Liver (tissue), 8 donors: ENCODE measurements at regions not wholly inside any gene's neighbourhood (a gene's known extent, or its start where the extent isn't known, plus 50 kb on each side); places are given as distances from the start of the nearest gene placed in this dataset.

Experiments
- DNase-seq: peaks from one replicate; pipeline ENCODE4 v3.0.0-alpha.2; 2017; ENCODE audit warnings: low spot score
- H3K27ac ChIP-seq, 2 donors: one replicate each; pipeline ENCODE4 v1.7.0; 2013; ENCODE audit warnings: inconsistent platforms in 2 of 2, low read length in 2 of 2, control low read depth in 1 of 2, low read depth in 1 of 2, mild to moderate bottlenecking in 1 of 2
- H3K27me3 ChIP-seq, 4 donors: one replicate each; pipeline versions ENCODE4 v1.6.1 to v1.7.0; 2013; ENCODE audit warnings: low read length in 3 of 4, inconsistent platforms in 1 of 4, mild to moderate bottlenecking in 1 of 4, moderate library complexity in 1 of 4; ENCODE audit not compliant: control insufficient read depth in 4 of 4, insufficient read depth in 4 of 4
- H3K36me3 ChIP-seq, 4 donors: one replicate each; pipeline versions ENCODE4 v1.6.1 to v1.7.0; 2013; ENCODE audit warnings: low read length in 3 of 4, mild to moderate bottlenecking in 3 of 4, low read depth in 1 of 4, moderate library complexity in 1 of 4; ENCODE audit not compliant: control insufficient read depth in 4 of 4, insufficient read depth in 3 of 4
- H3K4me1 ChIP-seq, 4 donors: one replicate each; pipeline versions ENCODE4 v1.6.1 to v1.7.0; 2013; ENCODE audit warnings: low read length in 3 of 4, mild to moderate bottlenecking in 3 of 4, moderate library complexity in 1 of 4; ENCODE audit not compliant: control insufficient read depth in 4 of 4, insufficient read depth in 4 of 4
- H3K4me3 ChIP-seq, 3 donors: one replicate each; pipeline versions ENCODE4 v1.6.1 to v1.7.0; 2013; ENCODE audit warnings: low read length in 3 of 3, control low read depth in 1 of 3, low read depth in 1 of 3, mild to moderate bottlenecking in 1 of 3
- H3K9ac ChIP-seq, 2 donors: one replicate each; pipeline ENCODE4 v1.7.0; 2013; ENCODE audit warnings: low read length in 2 of 2, mild to moderate bottlenecking in 2 of 2, moderate library complexity in 2 of 2, control low read depth in 1 of 2, low read depth in 1 of 2
- H3K9me3 ChIP-seq, 4 donors: one replicate each; pipeline versions ENCODE4 v1.6.1 to v1.7.0; 2013; ENCODE audit warnings: low read length in 3 of 4; ENCODE audit not compliant: control insufficient read depth in 4 of 4
- EGR1 ChIP-seq, 2 donors: IDR thresholded peaks; 2 replicates each; pipeline ENCODE4 v1.6.1; 2016 to 2018; ENCODE audit warnings: antibody characterized with exemption in 2 of 2, low read depth in 2 of 2
- FOXA1 ChIP-seq: IDR thresholded peaks from 2 replicates; pipeline ENCODE4 v1.6.1; 2016; ENCODE audit warnings: antibody characterized with exemption
- FOXA2 ChIP-seq: IDR thresholded peaks from 2 replicates; pipeline ENCODE4 v1.6.1; 2016; ENCODE audit warnings: antibody characterized with exemption
- GABPA ChIP-seq, 2 donors: IDR thresholded peaks in 1 of 2; conservative IDR thresholded peaks in 1 of 2; 2 replicates each; pipeline ENCODE4 v1.6.1; 2016; ENCODE audit warnings: antibody characterized with exemption in 2 of 2, mild to moderate bottlenecking in 1 of 2, moderate library complexity in 1 of 2
- HNF4A ChIP-seq, 2 donors: conservative IDR thresholded peaks; 2 replicates each; pipeline ENCODE4 v1.6.1; 2016; ENCODE audit warnings: antibody characterized with exemption in 2 of 2, mild to moderate bottlenecking in 2 of 2
- HNF4G ChIP-seq: IDR thresholded peaks from 2 replicates; pipeline ENCODE4 v1.6.1; 2016; ENCODE audit warnings: antibody characterized with exemption
- JUND ChIP-seq, 2 donors: IDR thresholded peaks; 2 replicates each; pipeline ENCODE4 v1.6.1; 2016; ENCODE audit warnings: antibody characterized with exemption in 2 of 2
- NR2F2 ChIP-seq: IDR thresholded peaks from 2 replicates; pipeline ENCODE4 v1.6.1; 2016; ENCODE audit warnings: antibody characterized with exemption
- RAD21 ChIP-seq, 2 donors: IDR thresholded peaks; 2 replicates each; pipeline ENCODE4 v1.6.1; 2016; ENCODE audit warnings: antibody characterized with exemption in 2 of 2, mild to moderate bottlenecking in 2 of 2
- RXRA ChIP-seq, 2 donors: IDR thresholded peaks; 2 replicates each; pipeline ENCODE4 v1.6.1; 2017 to 2018; ENCODE audit warnings: antibody characterized with exemption in 2 of 2, mild to moderate bottlenecking in 1 of 2
- SP1 ChIP-seq: IDR thresholded peaks from 2 replicates; pipeline ENCODE4 v1.6.1; 2018; ENCODE audit warnings: antibody characterized with exemption, mild to moderate bottlenecking
- YY1 ChIP-seq: IDR thresholded peaks from 2 replicates; pipeline ENCODE4 v1.6.1; 2016; ENCODE audit warnings: antibody characterized with exemption, mild to moderate bottlenecking
- WGBS: extraction: QIAGEN DNeasy Blood & Tissue Kit; methylation state at CpG from one replicate; pipeline ENCODE4 v1.1.7; 2013; 5-methylcytosine and 5-hydroxymethylcytosine counted together
- TF ChIP-seq, protein P1 (sequence below): fragments of 150-350 bp; IDR thresholded peaks from 2 replicates; pipeline ENCODE4 v1.5.1; 2017; ENCODE audit warnings: improper control_type of control experiment, low read depth, low read length; ENCODE audit not compliant: missing input control
- TF ChIP-seq, protein P2 (sequence below): IDR thresholded peaks from 2 replicates; pipeline ENCODE4 v1.6.1; 2016; ENCODE audit warnings: antibody characterized with exemption
- TF ChIP-seq, protein P3 (sequence below): IDR thresholded peaks from 2 replicates; pipeline ENCODE4 v1.6.1; 2016; ENCODE audit warnings: antibody characterized with exemption
- TF ChIP-seq, protein P4 (sequence below): IDR thresholded peaks from 2 replicates; pipeline ENCODE4 v1.6.1; 2016; ENCODE audit warnings: antibody characterized with exemption, mild to moderate bottlenecking
- donor health status: healthy.
- donor health status: healthy.
- donor health status: healthy.
- donor health status: healthy.
- donor health status: healthy.

DNA sequence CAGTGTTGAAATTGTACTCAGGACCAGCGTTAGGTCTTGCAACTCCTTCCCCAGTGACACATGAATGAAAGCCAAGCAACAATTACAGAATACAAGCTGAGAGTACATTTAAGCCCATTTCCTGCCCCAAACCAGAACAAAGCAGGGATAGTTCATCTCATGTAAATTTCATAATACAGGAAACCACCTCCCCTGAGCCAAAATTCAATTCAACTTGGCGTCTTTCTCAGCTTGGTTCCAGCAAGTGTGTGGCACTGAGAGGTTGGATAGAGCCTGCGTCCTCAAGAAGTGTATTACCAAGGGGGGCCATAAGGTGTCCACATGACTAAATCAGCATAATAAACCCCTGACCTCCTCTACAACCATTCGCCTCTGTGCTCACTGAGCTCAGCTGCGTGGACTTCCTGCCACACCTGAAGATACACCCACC lies 278.9 kb upstream of the CRY1 start (continued):
- TF ChIP-seq RXRA (IDR thresholded peaks at IDR 0.05): no peak
- no peak for TF ChIP-seq HNF4G

DNA sequence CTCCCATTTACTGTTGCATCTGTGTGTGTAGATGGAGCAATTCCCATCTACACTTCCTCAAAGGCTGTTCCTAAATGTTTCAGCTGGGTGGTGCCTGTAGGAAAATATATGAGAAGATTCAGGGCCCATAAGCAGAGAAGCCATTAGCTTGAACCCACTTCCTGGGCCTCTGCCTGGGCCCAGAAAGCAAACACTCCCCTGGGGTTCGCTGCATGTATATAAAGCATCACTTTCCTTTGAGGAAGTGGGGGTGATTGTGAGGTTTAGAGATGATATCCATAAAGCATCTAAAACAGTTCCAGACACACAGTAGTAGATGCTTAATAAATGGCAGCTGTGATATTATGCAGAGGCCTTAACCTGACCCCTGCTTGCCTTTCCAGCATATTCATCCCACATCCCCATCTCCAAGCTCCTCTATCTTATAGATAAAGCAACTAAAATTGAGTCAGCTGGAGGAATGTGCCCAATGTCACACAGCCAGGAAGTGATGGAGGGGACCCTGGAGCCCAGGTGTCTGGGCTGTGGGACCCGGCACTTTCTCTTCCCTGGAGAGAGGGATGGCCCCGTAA lies 280.0 kb upstream of the CRY1 start:
- Histone ChIP-seq H3K9me3 (no peaks in the 10 kb centered on the region), H3K27me3 (no peaks in the 10 kb centered on the region), H3K4me1 (no peaks in the 10 kb centered on the region), H3K4me3 (no peak overlapping the region), H3K9ac (no peak overlapping the region), H3K36me3 (no peaks in the 10 kb centered on the region), H3K27ac (no peak overlapping the region)
- TF ChIP-seq RAD21 (IDR thresholded peaks at IDR 0.05): no peak
- no peak for TF ChIP-seq EGR1 (IDR thresholded peaks at IDR 0.05; ENCODE audit: low read depth in 2 of 2)
- no peak for TF ChIP-seq HNF4G
- no peak for TF ChIP-seq JUND (IDR thresholded peaks at IDR 0.05)
- TF ChIP-seq RXRA (IDR thresholded peaks at IDR 0.05): no peak
- TF ChIP-seq NR2F2: no peak
- no peak for TF ChIP-seq GABPA (IDR thresholded peaks at IDR 0.05 in 1 of 2, conservative IDR thresholded peaks at IDR 0.05 in 1 of 2)
- TF ChIP-seq, protein P1, sequence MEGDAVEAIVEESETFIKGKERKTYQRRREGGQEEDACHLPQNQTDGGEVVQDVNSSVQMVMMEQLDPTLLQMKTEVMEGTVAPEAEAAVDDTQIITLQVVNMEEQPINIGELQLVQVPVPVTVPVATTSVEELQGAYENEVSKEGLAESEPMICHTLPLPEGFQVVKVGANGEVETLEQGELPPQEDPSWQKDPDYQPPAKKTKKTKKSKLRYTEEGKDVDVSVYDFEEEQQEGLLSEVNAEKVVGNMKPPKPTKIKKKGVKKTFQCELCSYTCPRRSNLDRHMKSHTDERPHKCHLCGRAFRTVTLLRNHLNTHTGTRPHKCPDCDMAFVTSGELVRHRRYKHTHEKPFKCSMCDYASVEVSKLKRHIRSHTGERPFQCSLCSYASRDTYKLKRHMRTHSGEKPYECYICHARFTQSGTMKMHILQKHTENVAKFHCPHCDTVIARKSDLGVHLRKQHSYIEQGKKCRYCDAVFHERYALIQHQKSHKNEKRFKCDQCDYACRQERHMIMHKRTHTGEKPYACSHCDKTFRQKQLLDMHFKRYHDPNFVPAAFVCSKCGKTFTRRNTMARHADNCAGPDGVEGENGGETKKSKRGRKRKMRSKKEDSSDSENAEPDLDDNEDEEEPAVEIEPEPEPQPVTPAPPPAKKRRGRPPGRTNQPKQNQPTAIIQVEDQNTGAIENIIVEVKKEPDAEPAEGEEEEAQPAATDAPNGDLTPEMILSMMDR: no peak
- no peak for TF ChIP-seq HNF4A (conservative IDR thresholded peaks at IDR 0.05)
- no peak for TF ChIP-seq FOXA1
- TF ChIP-seq YY1: no peak
- TF ChIP-seq, protein P2, sequence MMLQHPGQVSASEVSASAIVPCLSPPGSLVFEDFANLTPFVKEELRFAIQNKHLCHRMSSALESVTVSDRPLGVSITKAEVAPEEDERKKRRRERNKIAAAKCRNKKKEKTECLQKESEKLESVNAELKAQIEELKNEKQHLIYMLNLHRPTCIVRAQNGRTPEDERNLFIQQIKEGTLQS: no peak
- TF ChIP-seq, protein P3, sequence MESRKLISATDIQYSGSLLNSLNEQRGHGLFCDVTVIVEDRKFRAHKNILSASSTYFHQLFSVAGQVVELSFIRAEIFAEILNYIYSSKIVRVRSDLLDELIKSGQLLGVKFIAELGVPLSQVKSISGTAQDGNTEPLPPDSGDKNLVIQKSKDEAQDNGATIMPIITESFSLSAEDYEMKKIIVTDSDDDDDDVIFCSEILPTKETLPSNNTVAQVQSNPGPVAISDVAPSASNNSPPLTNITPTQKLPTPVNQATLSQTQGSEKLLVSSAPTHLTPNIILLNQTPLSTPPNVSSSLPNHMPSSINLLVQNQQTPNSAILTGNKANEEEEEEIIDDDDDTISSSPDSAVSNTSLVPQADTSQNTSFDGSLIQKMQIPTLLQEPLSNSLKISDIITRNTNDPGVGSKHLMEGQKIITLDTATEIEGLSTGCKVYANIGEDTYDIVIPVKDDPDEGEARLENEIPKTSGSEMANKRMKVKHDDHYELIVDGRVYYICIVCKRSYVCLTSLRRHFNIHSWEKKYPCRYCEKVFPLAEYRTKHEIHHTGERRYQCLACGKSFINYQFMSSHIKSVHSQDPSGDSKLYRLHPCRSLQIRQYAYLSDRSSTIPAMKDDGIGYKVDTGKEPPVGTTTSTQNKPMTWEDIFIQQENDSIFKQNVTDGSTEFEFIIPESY: no peak
- WGBS: 87% methylated on average over 3 of the region's 3 CpGs
- DNase-seq: no peak

DNA sequence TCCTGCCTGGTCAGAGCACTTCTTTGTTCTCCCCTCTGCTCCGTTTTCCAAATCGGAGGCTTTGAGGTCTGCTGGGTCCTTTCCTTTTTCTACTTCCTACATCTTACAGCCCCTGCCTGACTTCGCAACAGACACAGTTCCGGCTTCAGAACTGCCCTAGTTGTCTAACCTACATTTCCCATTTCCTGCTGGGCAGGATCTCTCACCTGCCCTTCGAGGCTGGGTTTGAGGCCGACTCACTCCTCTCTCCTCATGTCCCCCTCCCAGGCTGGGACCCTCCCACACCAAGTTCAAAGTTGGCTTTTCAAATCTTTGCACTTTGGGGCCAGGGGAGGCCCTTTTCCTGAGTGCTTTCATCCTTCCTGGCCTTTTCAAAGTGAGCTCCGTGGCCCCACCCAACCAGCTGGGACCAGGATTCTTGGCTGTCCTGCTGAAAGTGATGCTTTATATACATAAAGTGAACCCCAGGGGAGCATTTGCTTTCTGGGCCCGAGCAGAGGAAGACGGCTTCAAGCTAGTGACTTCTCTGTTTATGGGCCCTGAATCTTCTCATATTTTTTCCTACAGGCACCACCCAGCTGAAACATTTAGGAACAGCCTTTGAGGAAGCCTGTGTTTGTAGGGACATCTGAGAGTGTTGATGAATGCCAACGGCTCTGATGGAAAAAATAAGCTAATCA lies 281.0 kb upstream of the CRY1 start:
- Histone ChIP-seq H3K9ac (no peak overlapping the region), H3K27me3 (no peaks in the 10 kb centered on the region), H3K27ac (no peak overlapping the region), H3K4me3 (no peak overlapping the region), H3K4me1 (no peaks in the 10 kb centered on the region), H3K9me3 (no peaks in the 10 kb centered on the region), H3K36me3 (no peaks in the 10 kb centered on the region)
- WGBS: 54% methylated on average over 10 of the region's 10 CpGs
- DNase-seq: no peak
- TF ChIP-seq RXRA (IDR thresholded peaks at IDR 0.05) (no peak), YY1 (no peak), JUND (IDR thresholded peaks at IDR 0.05) (no peak), FOXA2 (no peak), RAD21 (IDR thresholded peaks at IDR 0.05) (no peak), SP1 (no peak)
- TF ChIP-seq, protein P4, sequence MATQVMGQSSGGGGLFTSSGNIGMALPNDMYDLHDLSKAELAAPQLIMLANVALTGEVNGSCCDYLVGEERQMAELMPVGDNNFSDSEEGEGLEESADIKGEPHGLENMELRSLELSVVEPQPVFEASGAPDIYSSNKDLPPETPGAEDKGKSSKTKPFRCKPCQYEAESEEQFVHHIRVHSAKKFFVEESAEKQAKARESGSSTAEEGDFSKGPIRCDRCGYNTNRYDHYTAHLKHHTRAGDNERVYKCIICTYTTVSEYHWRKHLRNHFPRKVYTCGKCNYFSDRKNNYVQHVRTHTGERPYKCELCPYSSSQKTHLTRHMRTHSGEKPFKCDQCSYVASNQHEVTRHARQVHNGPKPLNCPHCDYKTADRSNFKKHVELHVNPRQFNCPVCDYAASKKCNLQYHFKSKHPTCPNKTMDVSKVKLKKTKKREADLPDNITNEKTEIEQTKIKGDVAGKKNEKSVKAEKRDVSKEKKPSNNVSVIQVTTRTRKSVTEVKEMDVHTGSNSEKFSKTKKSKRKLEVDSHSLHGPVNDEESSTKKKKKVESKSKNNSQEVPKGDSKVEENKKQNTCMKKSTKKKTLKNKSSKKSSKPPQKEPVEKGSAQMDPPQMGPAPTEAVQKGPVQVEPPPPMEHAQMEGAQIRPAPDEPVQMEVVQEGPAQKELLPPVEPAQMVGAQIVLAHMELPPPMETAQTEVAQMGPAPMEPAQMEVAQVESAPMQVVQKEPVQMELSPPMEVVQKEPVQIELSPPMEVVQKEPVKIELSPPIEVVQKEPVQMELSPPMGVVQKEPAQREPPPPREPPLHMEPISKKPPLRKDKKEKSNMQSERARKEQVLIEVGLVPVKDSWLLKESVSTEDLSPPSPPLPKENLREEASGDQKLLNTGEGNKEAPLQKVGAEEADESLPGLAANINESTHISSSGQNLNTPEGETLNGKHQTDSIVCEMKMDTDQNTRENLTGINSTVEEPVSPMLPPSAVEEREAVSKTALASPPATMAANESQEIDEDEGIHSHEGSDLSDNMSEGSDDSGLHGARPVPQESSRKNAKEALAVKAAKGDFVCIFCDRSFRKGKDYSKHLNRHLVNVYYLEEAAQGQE: no peak
- TF ChIP-seq, protein P2: no peak
- TF ChIP-seq, protein P1: no peak
- TF ChIP-seq, protein P3: no peak
